ENCODE measurements at regions not wholly inside any gene's neighbourhood (a gene's known extent, or its start where the extent isn't known, plus 50 kb on each side); places are given as distances from the start of the nearest gene placed in this dataset.
A peak's percentile ranks its signal among the peaks of the same experiment; 100 is the strongest.

GRCh38 chr12:42979746-42980145 lies 390.2 kb upstream of the PRICKLE1 start:
- DNase-seq (ENCODE audit: low spot score): no peak
- no peaks in the 10 kb centered on the region for H3K4me1 ChIP-seq
- no peaks in the 10 kb centered on the region for H3K27me3 ChIP-seq
- H3K27ac ChIP-seq: no peak overlapping the region
- no peak for TF ChIP-seq CTCF (IDR thresholded peaks at IDR 0.05)
- H3K4me3 ChIP-seq: no peak overlapping the region
- H3K36me3 ChIP-seq: no peaks in the 10 kb centered on the region
- H3K9me3 ChIP-seq: no peaks in the 10 kb centered on the region

- Histone ChIP-seq H3K4me3 (no peak overlapping the region), H3K27me3 (no peaks in the 10 kb centered on the region), H3K36me3 (no peaks in the 10 kb centered on the region), H3K9me3 (no peaks in the 10 kb centered on the region), H3K27ac (no peak overlapping the region), H3K4me1 (no peaks in the 10 kb centered on the region)
- TF ChIP-seq CTCF (IDR thresholded peaks at IDR 0.05): no peak
- no peak for DNase-seq (ENCODE audit: low spot score)
These were observed 389.2 kb upstream of the PRICKLE1 start for GRCh38 chr12:42978708-42979107.

GRCh38 chr12:42977451-42978230 lies 388.1 kb upstream of the PRICKLE1 start:
- TF ChIP-seq CTCF (IDR thresholded peaks at IDR 0.05): no peak
- Histone ChIP-seq H3K4me1 (no peaks in the 10 kb centered on the region), H3K27me3 (no peaks in the 10 kb centered on the region), H3K9me3 (no peaks in the 10 kb centered on the region), H3K36me3 (no peaks in the 10 kb centered on the region), H3K4me3 (no peak overlapping the region), H3K27ac (no peak overlapping the region)
- no peak for DNase-seq (ENCODE audit: low spot score)

GRCh38 chr12:42976620-42977019 lies 387.1 kb upstream of the PRICKLE1 start:
- no peak overlapping the region for H3K4me3 ChIP-seq
- peak overlapping the region in 1 of 2 donors; percentile 1 for H3K27ac ChIP-seq
- no peak for TF ChIP-seq CTCF (IDR thresholded peaks at IDR 0.05)

GRCh38 chr12:42976122-42976521 lies 386.6 kb upstream of the PRICKLE1 start:
- peaks cover 0 to 7% of the 10 kb centered on the region in 2 donors for H3K9me3 ChIP-seq
- no peaks in the 10 kb centered on the region for H3K4me1 ChIP-seq
- H3K36me3 ChIP-seq: no peaks in the 10 kb centered on the region
- TF ChIP-seq CTCF (IDR thresholded peaks at IDR 0.05): no peak
- no peak overlapping the region for H3K4me3 ChIP-seq
- no peaks in the 10 kb centered on the region for H3K27me3 ChIP-seq
- no peak for DNase-seq (ENCODE audit: low spot score)
- H3K27ac ChIP-seq: peak overlapping the region in 1 of 2 donors; percentile 1

More at GRCh38 chr12:42976620-42977019, 387.1 kb upstream of the PRICKLE1 start:
- DNase-seq (ENCODE audit: low spot score): no peak
- Histone ChIP-seq H3K9me3 (peaks cover 0 to 5% of the 10 kb centered on the region in 2 donors), H3K36me3 (no peaks in the 10 kb centered on the region), H3K27me3 (no peaks in the 10 kb centered on the region), H3K4me1 (no peaks in the 10 kb centered on the region)

- Histone ChIP-seq H3K36me3 (no peaks in the 10 kb centered on the region), H3K27me3 (no peaks in the 10 kb centered on the region), H3K27ac (no peak overlapping the region), H3K9me3 (peaks cover 0 to 7% of the 10 kb centered on the region in 2 donors), H3K4me3 (no peak overlapping the region), H3K4me1 (peaks cover 0 to 9% of the 10 kb centered on the region in 2 donors)
- peak; percentile 70 for DNase-seq (ENCODE audit: low spot score)
- TF ChIP-seq CTCF (IDR thresholded peaks at IDR 0.05): no peak
These were observed 379.8 kb upstream of the PRICKLE1 start for GRCh38 chr12:42969355-42969754.
